Activated naive CD4-positive, alpha-beta T cell treated with anti-CD3 and anti-CD28 coated beads, Interleukin-2, amount 10 ng/mL, durations not matched to agents 7 days and 5 days (primary cell): ENCODE measurements at regions not wholly inside any gene's neighbourhood (a gene's known extent, or its start where the extent isn't known, plus 50 kb on each side); places are given as distances from the start of the nearest gene placed in this dataset.

Experiments
- CTCF ChIA-PET: fragments of 350-600 bp; sonication (Branson Sonifier 250); formaldehyde crosslinking; loops from one replicate; lab custom pipeline; 2021; ENCODE audit warnings: antibody characterized with exemption; lab: Charles Lee
- DNase-seq: peaks from one replicate; pipeline ENCODE4 v3.0.0-alpha.2; 2020
- H3K27ac Mint-ChIP-seq: one replicate; pipeline ENCODE4 v1.8.0; 2021; ENCODE audit warnings: mild to moderate bottlenecking, moderate library complexity, mixed read lengths
- H3K27me3 Mint-ChIP-seq: one replicate; pipeline ENCODE4 v1.8.0; 2021; ENCODE audit warnings: mild to moderate bottlenecking, mixed read lengths
- H3K36me3 Mint-ChIP-seq: one replicate; pipeline ENCODE4 v1.8.0; 2021; ENCODE audit warnings: mixed read lengths
- H3K4me1 Mint-ChIP-seq: one replicate; pipeline ENCODE4 v1.8.0; 2021; ENCODE audit warnings: mixed read lengths
- H3K4me3 Mint-ChIP-seq: one replicate; pipeline ENCODE4 v1.8.0; 2021; ENCODE audit warnings: mild to moderate bottlenecking, moderate library complexity, mixed read lengths
- H3K9me3 Mint-ChIP-seq: one replicate; pipeline ENCODE4 v1.8.0; 2021; ENCODE audit warnings: mixed read lengths

DNA sequence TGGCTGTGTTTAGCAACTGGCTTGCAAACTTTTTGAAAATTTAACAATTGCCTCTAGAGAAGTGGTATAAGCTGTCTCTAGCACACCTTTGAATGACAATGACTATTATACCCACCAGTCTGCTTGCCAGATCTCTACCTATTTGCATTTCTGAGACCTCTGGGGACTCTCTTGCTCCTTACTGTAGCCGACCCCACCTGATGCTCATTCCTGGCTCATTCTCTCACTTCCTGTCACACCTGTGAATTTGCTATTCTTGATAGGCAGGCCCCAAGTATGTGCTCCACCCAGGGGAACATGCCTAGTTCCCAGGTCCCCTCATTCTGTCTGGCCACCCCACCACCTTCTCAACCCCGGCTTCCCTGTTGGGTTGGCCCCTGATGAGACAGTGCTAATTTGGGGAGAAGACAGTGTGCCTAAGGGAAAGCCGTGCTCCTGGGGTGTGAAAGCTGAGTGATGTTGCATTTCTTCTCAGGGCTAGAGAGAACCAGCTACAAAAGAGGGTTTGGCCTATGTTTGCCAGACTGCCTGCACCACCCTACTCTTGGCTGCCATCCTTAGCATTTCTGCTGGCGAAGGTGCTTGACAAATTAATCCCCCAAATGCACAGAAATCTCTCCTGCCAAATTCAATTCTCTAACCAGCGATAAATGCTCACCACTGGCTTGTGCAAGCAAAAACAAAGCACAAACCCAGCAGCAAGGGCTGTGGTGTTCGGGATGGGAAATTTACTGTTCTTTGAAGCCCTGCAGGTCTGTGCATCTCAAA lies 138.2 kb downstream of the RPS24 start:
- CTCF ChIA-PET: no interaction called here
- H3K27ac Mint-ChIP-seq: no peak overlapping the region

DNA sequence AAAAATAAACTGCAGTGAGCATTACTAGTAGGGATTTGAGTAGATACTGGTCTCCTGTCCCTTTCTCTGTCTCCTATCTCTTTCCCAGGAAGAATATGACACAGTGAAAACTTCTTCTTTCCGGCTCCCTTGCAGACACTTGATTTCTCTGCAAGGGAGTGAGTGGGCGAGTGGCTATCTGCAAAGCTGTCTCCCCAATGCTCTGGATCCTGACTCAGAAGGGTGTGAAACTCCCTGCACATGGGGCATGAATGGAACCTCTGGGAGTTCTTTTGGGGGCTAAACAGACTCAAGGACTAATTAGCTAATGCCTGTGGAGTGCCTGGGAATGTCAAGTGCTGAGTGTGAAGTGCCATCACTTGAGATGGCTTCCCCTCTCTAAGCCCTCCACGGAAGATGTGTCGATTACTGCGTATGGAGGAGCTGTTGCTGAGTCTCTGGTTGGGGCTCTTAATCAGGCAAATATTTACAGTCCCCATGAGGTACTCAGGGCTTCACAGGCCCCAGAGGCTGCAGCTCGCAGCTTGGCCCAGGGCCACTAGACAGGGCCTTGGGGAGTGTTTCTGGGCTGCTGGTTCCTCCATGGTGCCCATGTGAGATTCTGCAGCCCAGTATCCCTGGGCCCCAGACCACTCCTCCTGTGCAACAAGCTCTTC lies 139.8 kb downstream of the RPS24 start:
- H3K9me3 Mint-ChIP-seq: no peaks in the 10 kb centered on the region
- peaks cover 20% of the 10 kb centered on the region for H3K27me3 Mint-ChIP-seq
- CTCF ChIA-PET: no interaction called here
- no peak for DNase-seq
- no peak overlapping the region for H3K4me3 Mint-ChIP-seq
- H3K36me3 Mint-ChIP-seq: no peaks in the 10 kb centered on the region
- no peaks in the 10 kb centered on the region for H3K4me1 Mint-ChIP-seq
- H3K27ac Mint-ChIP-seq: no peak overlapping the region

More for the DNA sequence above, 138.2 kb downstream of the RPS24 start:
- Mint-ChIP-seq H3K4me3 (no peak overlapping the region), H3K36me3 (no peaks in the 10 kb centered on the region), H3K27me3 (peaks cover 20% of the 10 kb centered on the region), H3K9me3 (no peaks in the 10 kb centered on the region), H3K4me1 (no peaks in the 10 kb centered on the region)
- DNase-seq: no peak

DNA sequence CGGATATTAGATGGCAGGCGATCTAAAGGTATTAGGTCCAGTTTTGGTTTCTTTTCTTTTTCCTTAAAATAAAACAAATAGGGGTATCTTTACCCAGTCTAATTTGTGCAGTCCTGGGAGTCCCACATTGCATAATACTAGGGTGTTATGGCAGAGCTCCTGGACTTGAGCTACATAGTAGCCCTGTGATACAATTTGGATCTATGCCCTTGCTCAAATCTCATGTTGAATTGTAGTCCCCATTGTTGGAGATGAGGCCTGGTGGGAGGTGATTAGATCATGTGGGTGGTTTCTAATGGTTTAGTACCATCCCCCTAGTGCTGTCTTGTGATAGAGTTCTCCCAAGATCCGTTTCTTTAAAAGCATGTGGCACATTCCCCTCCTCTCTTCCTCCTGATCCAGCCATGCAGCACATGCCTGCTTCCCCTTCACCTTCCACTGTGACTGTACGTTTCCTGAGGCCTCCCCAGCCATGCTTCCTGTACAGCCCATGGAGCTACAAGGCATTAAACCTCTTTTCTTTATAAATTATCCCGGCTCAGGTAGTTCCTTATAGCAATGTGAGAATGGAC lies 141.9 kb downstream of the RPS24 start:
- Mint-ChIP-seq H3K27me3 (peaks cover 9% of the 10 kb centered on the region), H3K9me3 (no peaks in the 10 kb centered on the region), H3K4me1 (no peaks in the 10 kb centered on the region), H3K27ac (no peak overlapping the region), H3K36me3 (no peaks in the 10 kb centered on the region), H3K4me3 (no peak overlapping the region)
- no peak for DNase-seq
- CTCF ChIA-PET: no interaction called here

DNA sequence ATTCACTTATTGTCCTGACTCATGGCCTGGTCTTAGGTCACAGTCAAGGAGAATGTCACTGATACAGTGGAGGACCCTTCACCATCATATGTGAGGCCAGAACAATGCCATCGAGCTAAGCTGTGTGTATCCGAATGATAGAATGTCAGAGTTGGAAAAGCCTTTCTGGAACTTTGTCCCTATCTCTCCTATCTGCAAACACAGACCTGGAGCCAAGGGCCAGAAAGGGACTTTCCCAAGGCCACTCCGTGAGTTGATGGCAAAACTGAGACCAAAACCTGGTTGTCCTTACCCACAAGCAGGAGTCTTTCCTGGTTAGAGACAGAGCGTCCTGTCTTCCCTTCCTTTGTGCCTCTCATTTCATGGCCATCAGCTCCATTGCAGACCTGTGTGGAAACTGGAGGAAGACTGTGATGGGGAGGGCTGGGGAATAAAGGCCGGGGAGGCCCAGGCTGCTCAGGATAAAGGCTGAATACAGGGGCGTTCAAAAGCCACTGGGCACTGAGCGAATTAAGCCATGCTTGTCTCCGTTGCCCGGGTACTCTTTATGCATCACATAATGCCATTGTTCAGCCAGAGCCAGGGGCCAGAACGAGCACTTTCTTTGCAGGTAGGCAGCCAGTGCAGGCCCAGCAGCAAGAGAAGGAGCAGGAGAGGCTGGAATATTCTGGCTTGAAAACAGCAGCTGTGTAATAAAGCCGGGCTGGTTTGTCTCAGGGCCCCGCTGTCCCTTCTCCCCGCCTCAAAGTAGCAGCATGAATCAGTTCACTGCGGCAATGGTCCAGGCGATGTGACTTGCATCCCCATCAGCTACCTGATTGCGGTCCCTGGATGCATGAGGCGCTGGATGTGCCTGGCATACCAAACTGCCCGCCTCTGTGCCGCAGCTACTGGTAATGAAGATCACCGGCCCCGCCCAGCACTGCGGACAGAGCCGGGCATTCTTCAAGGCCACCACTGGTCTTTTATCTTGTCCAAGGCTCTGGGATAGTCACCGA lies 143.0 kb downstream of the RPS24 start:
- peaks cover 9% of the 10 kb centered on the region for H3K27me3 Mint-ChIP-seq
- no peaks in the 10 kb centered on the region for H3K9me3 Mint-ChIP-seq

DNA sequence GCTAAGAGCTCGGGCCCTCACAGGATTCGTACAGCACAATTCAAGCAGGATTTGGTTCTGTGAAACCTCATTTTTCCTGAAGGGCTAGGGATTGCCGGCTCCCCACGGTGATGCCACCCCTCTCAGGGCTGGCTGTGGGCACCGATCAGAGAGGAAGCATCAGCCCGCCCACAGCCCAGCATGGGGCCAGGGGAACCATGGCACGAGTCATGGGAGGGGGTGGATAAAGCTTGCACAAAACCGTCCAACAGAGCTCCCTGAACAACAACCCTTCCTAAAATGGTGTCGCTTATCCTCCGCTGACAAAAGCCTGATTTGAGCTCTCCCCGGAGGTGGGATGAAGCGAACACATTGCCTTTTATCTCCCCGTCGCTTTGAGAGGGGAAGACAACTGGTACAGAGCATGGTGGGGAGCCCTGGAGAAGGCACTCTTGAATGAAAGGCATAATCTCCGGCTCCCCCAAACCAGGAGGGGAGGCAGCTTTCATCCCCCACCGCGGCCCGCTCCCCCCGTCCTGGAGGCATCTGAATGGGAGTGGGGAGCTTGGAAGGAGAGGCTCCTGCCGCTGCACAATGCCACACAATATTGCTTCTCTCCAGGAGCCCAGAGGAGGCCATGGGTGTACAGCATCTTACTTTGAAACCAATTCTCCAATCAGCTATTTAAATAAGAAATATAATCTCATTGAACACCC lies 144.0 kb downstream of the RPS24 start:
- H3K27me3 Mint-ChIP-seq: peaks cover 9% of the 10 kb centered on the region
- no peaks in the 10 kb centered on the region for H3K4me1 Mint-ChIP-seq
- no peak overlapping the region for H3K27ac Mint-ChIP-seq
- DNase-seq: no peak
- no peak overlapping the region for H3K4me3 Mint-ChIP-seq
- CTCF ChIA-PET: no interaction called here
- no peaks in the 10 kb centered on the region for H3K9me3 Mint-ChIP-seq
- no peaks in the 10 kb centered on the region for H3K36me3 Mint-ChIP-seq

More for the DNA sequence above, 143.0 kb downstream of the RPS24 start:
- Mint-ChIP-seq H3K4me1 (no peaks in the 10 kb centered on the region), H3K36me3 (no peaks in the 10 kb centered on the region), H3K4me3 (no peak overlapping the region), H3K27ac (no peak overlapping the region)
- CTCF ChIA-PET: no interaction called here
- no peak for DNase-seq

DNA sequence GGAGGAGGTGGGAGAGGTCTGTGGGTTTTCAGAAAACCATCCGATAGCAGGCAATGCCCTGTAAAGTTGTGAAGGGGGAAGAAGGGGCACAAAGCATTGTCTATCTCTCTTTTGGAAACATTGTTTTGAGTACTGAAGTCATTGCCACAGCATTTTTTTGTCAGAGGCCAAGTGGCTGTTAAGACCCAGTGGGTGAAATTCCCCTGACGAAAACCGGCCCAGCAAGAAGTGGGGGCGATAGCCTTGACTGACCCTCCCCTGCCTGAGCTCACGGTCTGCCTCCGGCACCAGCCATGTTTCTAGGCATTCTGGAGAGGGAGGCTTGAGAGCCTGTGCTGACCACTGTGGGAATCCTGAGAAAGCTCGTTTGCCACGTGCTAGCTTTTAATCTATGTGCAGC lies 144.7 kb downstream of the RPS24 start:
- Mint-ChIP-seq H3K27me3 (peaks cover 4% of the 10 kb centered on the region), H3K36me3 (no peaks in the 10 kb centered on the region), H3K27ac (no peak overlapping the region), H3K4me1 (no peaks in the 10 kb centered on the region), H3K9me3 (no peaks in the 10 kb centered on the region), H3K4me3 (no peak overlapping the region)
- DNase-seq: no peak
- CTCF ChIA-PET: no interaction called here

DNA sequence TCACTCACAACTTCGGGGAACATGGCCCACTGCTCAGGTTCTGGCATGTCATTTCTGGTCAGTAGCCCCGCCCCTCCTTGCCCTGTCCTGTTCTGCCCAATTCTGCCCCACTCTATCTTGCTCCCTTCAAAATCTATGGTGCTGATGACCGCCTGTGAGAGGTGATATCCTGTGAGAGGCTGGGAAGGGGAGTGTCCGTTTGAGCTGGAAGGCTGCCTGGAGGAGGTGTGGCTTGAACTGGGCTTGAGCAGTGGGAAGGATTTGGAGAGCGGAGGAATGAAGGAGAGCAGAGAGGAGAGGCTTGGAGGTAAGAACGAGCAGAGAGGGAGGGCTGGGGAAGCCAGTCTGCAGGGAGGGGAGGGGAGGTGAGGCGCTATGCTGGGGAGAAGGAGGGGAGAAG lies 145.3 kb downstream of the RPS24 start:
- CTCF ChIA-PET: no interaction called here
- H3K36me3 Mint-ChIP-seq: no peaks in the 10 kb centered on the region
- no peak overlapping the region for H3K27ac Mint-ChIP-seq
- H3K27me3 Mint-ChIP-seq: peaks cover 3% of the 10 kb centered on the region
- H3K9me3 Mint-ChIP-seq: no peaks in the 10 kb centered on the region
- no peak overlapping the region for H3K4me3 Mint-ChIP-seq
- no peak for DNase-seq
- no peaks in the 10 kb centered on the region for H3K4me1 Mint-ChIP-seq

DNA sequence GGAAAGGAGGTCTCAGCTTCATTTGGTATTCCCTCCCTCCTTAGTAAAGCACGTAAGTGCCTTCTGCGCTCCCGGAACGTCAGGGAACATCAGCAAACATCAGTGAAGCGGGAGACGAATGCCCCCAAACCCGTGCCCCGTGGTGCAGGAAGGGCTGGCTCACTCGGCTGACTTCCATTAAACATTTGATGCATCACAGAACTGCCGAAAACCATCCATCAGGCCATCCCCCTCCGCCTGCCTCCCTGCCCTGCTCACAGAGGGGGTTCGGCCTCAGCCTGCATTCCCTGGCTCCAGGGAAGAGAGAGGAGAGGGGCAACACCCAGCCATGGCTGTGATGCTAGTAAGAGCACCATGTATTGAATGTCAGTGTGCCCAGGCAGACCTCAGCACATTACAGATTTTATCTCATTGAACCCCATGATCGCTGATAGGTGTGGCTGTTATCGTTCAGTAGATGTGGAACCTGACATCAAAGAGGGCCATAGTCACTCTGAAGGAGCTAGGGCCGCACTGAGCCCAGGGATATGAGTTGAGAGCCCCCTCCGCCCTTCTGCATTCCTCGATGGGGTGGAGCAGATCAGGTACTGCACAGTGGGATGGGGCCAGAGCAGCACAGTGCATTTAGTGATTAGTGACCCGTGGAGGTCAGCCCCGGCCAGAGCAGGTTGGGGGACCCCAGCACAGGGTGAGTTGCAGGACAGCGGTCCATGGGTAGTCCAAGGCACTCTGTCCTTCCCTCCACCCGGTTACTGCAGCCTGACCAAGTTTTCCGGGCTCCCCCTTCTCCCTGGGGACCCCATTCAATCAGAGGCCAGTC lies 146.4 kb downstream of the RPS24 start:
- H3K4me1 Mint-ChIP-seq: no peaks in the 10 kb centered on the region
- no peak overlapping the region for H3K27ac Mint-ChIP-seq
- DNase-seq: no peak
- CTCF ChIA-PET: no interaction called here
- no peak overlapping the region for H3K4me3 Mint-ChIP-seq
- H3K9me3 Mint-ChIP-seq: no peaks in the 10 kb centered on the region
- H3K27me3 Mint-ChIP-seq: peaks cover 2% of the 10 kb centered on the region
- no peaks in the 10 kb centered on the region for H3K36me3 Mint-ChIP-seq

DNA sequence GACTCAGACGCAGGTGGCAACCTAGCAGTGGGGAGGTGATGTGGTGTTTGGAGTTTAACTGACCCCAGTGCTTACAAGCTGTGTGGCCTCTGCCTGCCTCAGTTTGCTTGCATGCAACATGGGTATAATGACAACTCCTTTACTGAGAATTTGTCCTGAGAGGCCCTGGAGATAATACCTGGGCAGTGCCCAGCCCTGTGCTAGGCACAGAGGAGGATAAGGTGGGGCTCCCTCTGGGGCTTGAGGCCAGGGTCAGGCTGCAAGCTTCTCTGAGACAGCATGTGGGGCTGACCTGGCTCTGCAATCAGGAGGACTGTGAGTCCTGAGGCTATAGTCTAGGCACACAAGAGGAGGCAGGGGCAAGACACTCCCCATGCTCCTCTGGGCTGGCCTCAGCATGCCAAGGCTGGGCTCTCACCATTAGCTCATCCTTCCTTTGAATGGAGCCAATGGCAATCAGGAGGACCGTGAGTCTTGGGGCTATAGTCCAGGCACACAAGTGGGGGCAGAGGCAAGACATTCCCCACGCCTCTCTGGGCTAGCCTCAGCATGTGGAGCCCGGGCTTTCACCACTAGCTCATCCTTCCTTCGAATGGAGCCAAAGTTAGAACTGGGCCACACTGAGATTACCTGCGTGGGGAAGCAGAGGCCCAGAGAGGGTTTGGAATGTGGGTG lies 147.9 kb downstream of the RPS24 start:
- no peak overlapping the region for H3K27ac Mint-ChIP-seq
- no peaks in the 10 kb centered on the region for H3K4me1 Mint-ChIP-seq
- H3K4me3 Mint-ChIP-seq: no peak overlapping the region
- DNase-seq: no peak
- H3K36me3 Mint-ChIP-seq: no peaks in the 10 kb centered on the region
- no peaks in the 10 kb centered on the region for H3K9me3 Mint-ChIP-seq
- no peaks in the 10 kb centered on the region for H3K27me3 Mint-ChIP-seq
- CTCF ChIA-PET: no interaction called here

DNA sequence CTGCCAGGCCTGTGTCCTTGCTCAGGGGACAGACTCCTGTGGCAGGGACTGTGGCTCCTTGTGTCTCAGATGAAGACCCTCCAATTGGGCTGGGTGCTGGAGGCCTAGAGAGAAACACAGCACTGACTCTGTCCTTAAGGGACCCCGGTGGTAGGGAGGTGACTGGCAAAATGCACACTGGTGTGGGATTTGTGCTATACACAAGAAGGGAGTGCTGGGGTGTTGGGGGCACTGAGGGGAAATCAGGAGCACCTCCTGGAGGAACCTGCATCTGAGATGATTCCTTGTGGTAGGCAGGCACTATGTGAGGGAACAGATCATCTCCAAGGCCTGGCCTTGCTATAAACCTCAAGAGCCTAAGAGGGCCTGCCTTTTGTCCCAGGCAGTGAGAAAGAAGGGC lies 149.2 kb downstream of the RPS24 start:
- Mint-ChIP-seq H3K27me3 (no peaks in the 10 kb centered on the region), H3K4me3 (no peak overlapping the region), H3K4me1 (no peaks in the 10 kb centered on the region), H3K36me3 (no peaks in the 10 kb centered on the region), H3K27ac (no peak overlapping the region), H3K9me3 (no peaks in the 10 kb centered on the region)
- CTCF ChIA-PET: no interaction called here
- DNase-seq: no peak

DNA sequence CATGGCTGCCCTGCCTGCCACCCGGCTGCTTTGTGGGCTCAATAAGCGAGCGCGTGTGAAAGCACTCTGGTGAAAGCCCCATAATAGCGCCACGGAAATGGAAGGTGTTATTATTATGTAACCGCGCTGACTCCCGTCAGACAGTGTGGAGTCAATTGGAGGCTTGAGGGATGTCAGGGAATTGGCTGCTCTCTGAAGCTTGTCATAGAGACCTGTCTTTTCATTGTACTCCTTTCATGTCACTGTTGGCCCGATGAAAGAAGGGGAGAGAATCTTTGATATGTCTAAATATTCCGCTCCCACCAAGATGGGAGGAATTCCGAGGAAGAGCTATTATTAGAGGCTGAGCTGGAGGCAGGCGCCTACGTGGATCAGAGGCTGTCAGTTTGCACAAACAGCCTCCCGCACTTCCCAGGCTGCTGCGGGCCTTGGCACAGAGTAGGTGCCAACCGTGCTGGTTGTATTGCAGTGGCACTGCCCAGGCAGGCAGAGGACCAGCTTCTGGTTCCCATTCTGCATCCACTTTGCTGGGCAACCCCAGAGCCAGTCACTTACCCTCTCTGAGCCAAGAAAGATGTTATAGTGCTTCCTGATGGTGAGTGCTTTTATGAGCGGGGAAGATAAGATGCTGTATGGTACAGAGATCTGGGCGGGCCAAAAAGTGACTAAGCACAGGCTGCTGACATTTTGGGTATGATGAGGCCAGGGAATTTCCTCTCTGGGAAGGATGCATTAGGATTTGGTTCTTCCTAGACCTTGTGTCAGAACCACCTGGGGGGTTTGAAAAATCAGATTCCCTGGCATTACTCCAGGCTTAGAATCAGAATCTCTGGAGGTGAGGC lies 151.4 kb downstream of the RPS24 start:
- DNase-seq: no peak
- CTCF ChIA-PET: no interaction called here

DNA sequence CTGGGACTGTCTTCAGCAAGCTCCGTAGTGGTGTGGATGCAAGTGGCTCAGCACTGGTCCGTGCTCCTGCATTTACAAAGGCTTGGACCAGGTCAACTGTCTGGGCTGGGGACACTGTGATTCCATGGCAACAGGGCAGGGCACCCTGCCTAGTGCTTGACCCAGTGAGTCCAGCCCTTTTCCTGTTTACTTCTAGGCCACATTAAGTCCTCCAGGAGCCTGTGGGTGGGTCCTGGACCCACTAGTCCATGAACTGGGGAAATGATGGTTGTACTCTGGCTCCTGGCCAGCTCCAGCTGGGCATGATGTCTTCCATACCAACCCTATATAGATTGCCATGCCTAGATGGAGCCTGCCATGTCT lies 152.0 kb downstream of the RPS24 start:
- CTCF ChIA-PET: no interaction called here
- no peaks in the 10 kb centered on the region for H3K27me3 Mint-ChIP-seq

More for the DNA sequence above, 151.4 kb downstream of the RPS24 start:
- Mint-ChIP-seq H3K36me3 (no peaks in the 10 kb centered on the region), H3K4me1 (no peaks in the 10 kb centered on the region), H3K9me3 (no peaks in the 10 kb centered on the region), H3K4me3 (no peak overlapping the region), H3K27me3 (no peaks in the 10 kb centered on the region), H3K27ac (no peak overlapping the region)

More for the DNA sequence above, 152.0 kb downstream of the RPS24 start:
- Mint-ChIP-seq H3K4me1 (no peaks in the 10 kb centered on the region), H3K27ac (no peak overlapping the region), H3K4me3 (no peak overlapping the region), H3K36me3 (no peaks in the 10 kb centered on the region), H3K9me3 (no peaks in the 10 kb centered on the region)
- no peak for DNase-seq
